ENCODE measurements at regions not wholly inside any gene's neighbourhood (a gene's known extent, or its start where the extent isn't known, plus 50 kb on each side); places are given as distances from the start of the nearest gene placed in this dataset.

- no peak for DNase-seq (ENCODE audit: low spot score)
These were observed 592.2 kb downstream of the DHX35 start for GRCh38 chr20:39554341-39554740.

DNA sequence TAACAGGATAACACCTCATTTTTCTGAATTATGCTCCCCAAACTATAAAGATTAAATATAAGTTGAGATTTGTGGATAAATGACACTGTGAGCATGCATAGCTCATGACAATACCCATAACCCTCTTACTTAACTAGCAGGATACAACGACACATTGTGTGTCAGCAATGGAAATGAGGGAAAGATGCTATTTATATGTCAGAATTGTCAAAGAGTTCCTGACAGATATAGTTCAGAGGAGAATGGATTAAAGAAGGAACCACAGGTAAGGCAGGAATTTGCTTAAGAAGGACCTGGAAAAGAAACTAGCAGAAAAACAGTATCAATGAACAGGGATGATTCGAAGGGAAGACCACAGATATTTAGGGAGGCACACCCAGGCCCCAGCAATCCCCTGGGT is 591.0 kb downstream of the DHX35 start:
- no peak for DNase-seq (ENCODE audit: low spot score)

GRCh38 chr20:39549733-39550132 is 587.6 kb downstream of the DHX35 start:
- DNase-seq (ENCODE audit: low spot score): no peak

DNA sequence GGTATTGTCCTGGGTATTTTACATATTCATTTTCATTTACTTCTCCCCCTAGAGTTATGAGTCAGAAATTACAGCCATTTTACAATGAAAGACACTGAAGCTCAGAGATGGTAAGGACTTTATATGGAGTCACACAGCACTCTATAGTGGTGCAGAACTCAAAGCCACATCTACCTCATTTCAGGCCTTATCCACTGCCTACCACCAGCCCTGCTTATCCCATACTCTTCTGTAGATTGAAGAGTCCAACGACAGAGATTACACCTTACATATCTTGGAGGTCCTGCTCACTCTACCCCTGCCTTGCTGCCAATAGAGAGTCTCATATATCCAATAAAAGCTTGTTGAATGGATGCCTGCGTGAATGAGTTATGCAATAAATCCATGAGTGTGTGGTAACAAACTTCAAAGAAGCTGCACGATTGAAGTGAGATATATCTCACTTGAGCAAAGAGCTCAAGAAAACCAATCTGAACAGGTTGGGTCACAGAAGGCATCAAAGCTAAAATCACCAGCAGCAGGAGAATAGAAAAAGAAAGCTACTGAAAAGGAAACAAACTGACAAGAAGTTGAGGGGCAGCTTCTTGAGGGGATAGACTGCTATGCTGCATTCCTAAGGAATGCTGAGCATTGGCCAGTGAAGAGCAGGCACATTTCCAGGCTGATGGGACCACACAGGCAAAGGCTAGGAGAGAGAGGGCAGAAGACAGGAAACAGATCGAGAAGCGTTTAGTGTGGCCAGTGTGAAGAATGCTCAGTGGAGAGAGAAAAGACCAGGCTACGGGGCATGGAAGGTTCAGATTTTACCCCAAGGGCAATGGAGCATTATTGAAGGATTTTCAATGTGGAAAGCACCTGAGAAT is 585.6 kb downstream of the DHX35 start:
- no peak for DNase-seq (ENCODE audit: low spot score)

- no peak for DNase-seq (ENCODE audit: low spot score)
These were observed 579.1 kb downstream of the DHX35 start for GRCh38 chr20:39541136-39541803.

DNA sequence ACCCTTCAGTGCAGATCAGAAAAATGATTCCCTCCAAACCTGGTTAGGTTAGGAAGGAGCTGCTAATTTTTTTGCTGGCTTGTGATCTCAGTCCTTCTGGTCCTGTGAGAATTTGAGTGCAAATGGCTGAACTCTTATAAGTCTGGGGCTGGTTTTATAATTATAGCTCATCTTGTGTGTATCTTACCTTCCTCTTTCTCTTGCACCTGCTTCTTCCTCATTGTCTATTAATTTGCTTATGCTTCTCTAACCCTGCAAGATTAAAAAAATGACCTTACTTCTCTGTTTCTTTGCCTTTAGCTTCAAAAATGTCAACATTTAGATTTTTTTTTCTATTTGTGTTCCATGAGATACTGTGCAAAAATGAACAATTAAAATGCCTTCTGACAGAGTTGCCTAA is 576.2 kb downstream of the DHX35 start:
- DNase-seq (ENCODE audit: low spot score): no peak

DNA sequence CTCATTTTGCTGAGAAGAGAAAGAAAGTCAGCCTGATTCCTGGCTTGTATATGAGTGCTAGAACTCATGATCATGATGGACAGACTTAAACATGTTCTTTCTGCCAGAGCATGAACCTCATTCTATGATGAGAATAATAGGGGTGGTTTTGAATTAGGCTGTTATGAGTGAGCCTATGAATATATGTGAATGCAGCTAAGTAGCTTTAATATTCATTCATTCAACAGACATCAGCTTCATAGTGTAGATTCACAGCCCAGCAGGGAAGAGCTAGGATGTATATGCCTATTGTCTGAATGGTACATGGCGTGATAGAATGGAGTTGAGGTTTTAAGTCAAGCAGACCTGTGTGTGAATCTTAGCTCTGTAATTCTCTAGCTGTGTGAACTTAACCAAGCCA is 573.2 kb downstream of the DHX35 start:
- no peak for DNase-seq (ENCODE audit: low spot score)

- no peak for DNase-seq (ENCODE audit: low spot score)
These were observed 572.7 kb downstream of the DHX35 start for GRCh38 chr20:39534846-39535245.

GRCh38 chr20:39533858-39534257 is 571.7 kb downstream of the DHX35 start:
- DNase-seq (ENCODE audit: low spot score): no peak

GRCh38 chr20:39532205-39532604 is 570.1 kb downstream of the DHX35 start:
- no peak for DNase-seq (ENCODE audit: low spot score)

DNA sequence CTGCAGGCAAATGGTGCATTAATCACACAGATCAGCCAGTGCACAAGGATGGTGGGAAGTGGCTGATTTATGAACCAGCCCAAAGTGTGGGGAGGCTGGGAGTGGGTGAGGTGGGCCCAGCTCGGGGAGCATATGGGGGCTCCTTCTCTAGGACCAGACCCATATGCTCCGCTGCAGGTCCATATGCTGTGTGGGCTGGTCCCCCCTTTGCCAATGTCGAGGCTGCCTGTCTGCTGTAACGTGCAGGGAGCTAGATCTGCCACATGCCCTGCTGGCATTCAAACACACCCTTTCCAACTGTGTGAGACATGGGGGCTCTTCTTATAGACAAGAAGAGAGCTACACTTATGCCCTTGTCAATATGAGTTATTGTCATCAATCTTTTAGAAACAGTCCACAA is 566.3 kb downstream of the DHX35 start:
- no peak for DNase-seq (ENCODE audit: low spot score)

DNA sequence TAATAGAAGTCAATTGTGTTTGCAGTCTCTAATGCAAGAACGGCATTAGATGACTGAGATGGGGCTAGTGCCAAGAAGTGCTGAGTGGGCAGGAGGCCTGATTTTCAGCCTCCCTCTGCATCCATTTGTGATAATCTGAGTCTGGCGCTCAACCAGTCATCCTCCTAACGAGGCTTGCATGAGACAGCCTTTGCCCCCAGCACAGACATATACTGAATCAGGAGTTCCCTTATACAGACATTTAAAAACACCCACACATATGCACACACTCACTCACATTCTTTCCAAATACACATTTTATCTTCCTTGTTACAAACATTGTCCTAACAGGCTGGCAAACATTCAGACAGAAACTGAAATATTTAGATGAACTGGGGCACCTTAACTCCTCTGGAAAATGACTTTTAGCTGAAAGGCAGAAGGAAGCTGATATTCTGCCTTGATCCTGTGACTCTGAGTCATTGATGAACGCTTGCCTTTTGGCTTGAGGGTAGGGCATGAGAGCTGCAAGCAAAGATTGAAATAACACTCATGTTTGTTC is 562.3 kb downstream of the DHX35 start:
- DNase-seq (ENCODE audit: low spot score): no peak

DNA sequence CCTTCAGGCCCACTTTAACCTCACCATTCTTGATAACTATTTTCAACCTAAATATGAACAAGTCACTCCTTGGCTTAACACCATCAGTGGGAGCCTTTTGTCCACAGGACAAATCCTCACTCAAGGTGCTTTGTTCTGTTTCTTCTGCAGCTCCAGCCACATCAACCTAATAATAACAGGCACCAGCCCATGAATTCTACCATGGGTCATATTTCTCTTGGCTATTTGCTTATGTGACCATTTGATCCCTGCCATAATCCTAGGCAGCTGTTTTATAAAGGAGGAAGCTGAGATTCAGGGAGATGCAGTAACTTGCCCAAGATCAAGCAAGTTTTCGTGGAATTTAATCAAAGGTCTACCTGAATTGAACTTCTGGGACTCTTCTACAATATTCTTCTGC is 561.3 kb downstream of the DHX35 start:
- no peak for DNase-seq (ENCODE audit: low spot score)

- DNase-seq (ENCODE audit: low spot score): no peak
These were observed 556.5 kb downstream of the DHX35 start for GRCh38 chr20:39518654-39519053.

DNA sequence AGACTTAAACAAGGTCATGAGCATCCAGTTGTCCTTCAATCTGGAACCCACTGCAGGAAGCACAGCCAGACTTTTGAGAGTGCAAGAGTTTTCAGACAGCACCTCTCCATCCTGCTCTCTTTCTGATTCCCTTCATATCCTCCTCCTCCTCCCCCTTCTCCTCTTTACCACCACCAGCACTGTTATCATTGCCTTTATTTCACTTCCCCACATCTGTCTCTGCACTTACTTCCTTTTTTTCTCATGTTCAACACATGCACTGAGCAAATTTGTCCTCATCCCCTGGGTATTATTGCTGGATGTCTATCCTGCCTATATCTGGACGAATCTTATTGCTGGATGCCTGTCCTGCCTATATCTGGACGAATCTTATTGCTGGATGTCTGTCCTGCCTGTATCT is 554.8 kb downstream of the DHX35 start:
- no peak for DNase-seq (ENCODE audit: low spot score)

GRCh38 chr20:39504710-39505094 is 542.6 kb downstream of the DHX35 start:
- no peak for DNase-seq (ENCODE audit: low spot score)

- no peak for DNase-seq (ENCODE audit: low spot score)
These were observed 542.0 kb downstream of the DHX35 start for GRCh38 chr20:39503902-39504709.

GRCh38 chr20:39492223-39492797 is 530.2 kb downstream of the DHX35 start:
- no peak for DNase-seq (ENCODE audit: low spot score)

DNA sequence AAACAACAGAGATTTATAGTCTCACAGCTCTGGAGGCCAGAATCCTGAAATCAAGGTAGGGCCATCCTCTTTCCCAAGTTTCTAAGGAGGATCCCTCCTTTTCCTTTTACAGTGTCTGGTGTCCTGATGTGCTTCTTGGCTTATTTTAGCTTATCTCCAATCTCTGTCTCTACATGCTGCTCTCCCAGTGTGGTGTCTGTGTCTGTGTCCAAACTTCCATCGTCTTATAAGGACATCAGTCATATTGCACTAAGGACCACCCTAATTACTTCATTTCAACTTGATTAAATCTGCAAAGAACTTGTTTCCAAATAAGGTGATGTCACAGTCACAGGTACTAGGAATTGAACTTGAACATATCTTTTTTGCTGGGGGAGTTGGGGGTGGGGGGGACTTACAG is 529.6 kb downstream of the DHX35 start:
- no peak for DNase-seq (ENCODE audit: low spot score)

DNA sequence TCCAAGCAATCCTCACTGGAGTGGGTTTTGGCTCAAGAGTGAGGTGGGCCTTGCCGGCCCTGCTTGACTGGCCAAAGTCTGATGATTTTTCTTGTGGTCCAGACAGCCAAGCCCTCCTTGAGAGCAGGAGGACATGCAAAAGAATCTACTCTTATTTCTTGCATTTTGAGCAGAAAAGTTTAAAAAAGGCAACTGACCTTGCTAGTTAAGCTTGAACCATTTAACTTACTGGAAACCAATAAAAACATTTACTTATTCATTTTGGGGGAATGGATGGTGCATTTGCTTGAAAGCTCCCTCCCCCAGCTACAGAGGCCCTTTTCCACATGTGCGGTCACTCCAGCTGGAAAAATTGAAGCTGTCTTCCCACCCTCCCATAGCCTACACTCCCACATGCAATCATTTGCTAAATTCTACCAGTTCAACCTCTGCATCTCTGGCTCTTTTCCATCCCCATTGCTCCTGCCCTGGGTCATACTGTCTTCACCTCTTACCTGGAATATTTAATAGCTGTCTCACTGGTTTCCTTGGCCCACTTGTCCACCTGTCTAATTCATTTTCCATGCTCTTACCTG is 527.9 kb downstream of the DHX35 start:
- DNase-seq (ENCODE audit: low spot score): no peak

DNA sequence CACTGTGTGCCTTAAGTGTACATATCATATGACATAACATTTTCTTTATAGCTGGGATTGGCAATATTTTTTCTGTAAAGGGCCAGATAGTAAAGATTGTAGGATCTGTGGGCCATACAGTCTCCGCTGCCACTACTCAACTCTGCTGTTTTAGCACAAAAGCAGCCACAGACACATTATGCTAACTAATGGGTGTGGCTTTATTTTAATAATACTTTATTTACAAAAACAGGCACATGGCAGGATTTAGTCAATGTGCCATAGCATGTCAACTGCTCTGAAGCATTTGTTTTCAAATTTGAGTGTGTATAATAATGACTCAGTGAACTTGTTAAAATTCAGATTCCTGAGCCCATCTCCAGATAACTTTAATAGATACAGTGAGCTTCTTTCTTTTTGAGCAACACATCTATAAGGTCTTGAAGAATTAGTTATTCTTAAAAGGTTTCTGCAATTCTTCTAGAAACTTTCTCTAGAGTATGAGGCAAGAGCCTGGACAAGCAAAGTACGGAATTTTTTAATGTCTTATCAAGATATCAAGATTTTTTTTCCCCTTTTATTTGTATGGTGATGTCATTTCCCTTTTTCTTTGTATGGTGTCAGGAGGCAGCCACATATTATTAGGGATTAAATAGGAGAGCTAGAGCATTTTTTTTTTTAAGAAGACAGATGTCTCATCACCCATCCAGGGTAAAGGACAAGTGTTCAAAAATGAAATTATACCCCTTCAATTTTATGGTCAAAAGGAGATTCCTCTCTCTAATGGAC is 518.3 kb downstream of the DHX35 start:
- no peak for DNase-seq (ENCODE audit: low spot score)

All from HuH-7 (cell line).